DMS53 treated with DMSO at 0.1 percent for 48 hours (cell line): ENCODE measurements at regions not wholly inside any gene's neighbourhood (a gene's known extent, or its start where the extent isn't known, plus 50 kb on each side); places are given as distances from the start of the nearest gene placed in this dataset.
A peak's percentile ranks its signal among the peaks of the same experiment; 100 is the strongest.

Experiments used
- DNase-seq: peaks from one replicate; lab custom pipeline; 2025; ENCODE audit not compliant: unreplicated experiment; lab: John Stamatoyannopoulos, UW

DNA sequence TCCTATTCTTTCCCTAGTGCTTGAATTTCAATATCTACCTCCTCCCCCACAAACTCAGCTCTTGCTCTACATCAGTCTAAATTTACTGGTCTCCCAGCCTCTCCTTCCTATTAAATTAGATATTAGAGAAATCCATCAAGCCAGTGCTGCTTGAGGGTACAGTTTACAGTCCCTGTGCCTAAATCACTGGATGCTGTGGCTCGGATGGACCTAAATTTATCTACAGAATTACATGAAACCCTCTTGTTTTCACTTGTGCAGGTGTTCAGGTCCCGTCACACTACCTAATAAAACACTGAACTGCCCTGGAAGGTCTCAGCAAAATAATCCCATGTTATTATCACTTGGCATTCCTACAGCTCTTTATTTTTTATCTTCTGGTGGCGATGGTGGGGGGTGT is 134.7 kb upstream of the E2F8 start:
- DNase-seq: no peak

- no peak for DNase-seq
Observed at GRCh38 chr11:19374151-19374569, 133.4 kb upstream of the E2F8 start.

GRCh38 chr11:19372381-19372780 is 131.6 kb upstream of the E2F8 start:
- DNase-seq: no peak

DNA sequence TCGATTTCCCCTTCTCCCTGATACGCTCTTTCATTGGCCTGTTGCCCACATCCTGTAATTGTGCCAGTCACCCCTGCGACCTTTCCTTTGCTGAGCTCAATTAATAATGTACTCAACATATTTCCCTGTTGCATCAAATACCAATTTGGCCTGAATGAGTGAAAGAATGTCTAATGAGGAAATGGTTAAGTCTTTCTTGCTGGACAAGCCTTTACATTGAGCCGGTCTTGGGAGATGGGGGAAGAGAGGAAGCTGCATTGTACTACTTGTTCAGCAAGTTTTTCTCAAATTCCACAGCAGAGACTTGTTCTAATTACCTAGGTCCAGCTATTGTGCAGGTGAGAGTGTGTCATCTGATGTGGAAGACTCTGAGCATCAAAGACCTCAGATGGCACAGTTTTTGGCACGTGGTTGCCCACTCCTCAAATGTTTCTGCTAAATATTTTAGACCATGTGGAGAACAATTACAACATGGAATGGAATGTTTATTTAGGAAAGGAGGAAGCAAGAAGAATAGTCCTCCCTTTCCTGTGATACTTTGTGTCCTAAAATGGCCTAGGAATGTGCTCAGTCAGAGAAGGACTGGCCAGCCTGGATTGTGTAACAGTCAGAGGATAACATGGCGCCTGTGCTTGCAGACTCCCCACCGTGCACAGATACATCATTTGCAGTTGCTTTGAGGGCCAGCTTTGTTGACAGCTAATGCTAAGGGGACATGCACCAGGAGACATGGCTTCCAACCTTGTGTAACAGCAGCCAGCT is 129.5 kb upstream of the E2F8 start:
- DNase-seq: peak; percentile 3

DNA sequence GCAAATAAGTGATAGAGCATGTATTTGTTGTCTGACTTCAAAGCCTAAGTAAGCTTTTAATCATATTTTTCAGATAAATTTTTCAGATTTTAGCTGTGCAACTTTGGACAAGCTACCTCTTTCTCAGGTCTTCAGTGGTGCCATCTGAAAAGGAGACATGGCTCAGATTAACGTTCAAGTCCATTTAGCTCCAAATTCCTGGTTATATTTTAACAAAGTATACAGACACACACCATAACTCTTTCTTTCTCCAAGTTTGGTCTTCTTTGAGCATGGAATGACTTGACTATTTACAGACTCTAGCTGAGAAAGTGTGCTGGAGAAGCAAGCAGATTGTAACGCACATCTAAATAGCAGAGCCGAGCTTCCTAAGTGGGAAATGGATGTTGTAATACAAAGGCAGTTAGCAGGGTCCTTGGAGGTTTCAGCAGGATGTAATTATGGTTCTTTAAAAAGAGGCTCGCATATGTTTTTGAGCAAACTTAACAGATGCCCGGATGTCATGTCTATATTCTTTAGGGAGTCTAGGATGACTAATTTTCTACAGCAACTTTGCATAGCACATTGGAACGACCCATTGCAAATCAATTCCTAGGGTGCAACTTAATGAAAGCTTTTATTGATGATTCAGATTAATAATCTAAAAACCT is 128.1 kb upstream of the E2F8 start:
- no peak for DNase-seq

DNA sequence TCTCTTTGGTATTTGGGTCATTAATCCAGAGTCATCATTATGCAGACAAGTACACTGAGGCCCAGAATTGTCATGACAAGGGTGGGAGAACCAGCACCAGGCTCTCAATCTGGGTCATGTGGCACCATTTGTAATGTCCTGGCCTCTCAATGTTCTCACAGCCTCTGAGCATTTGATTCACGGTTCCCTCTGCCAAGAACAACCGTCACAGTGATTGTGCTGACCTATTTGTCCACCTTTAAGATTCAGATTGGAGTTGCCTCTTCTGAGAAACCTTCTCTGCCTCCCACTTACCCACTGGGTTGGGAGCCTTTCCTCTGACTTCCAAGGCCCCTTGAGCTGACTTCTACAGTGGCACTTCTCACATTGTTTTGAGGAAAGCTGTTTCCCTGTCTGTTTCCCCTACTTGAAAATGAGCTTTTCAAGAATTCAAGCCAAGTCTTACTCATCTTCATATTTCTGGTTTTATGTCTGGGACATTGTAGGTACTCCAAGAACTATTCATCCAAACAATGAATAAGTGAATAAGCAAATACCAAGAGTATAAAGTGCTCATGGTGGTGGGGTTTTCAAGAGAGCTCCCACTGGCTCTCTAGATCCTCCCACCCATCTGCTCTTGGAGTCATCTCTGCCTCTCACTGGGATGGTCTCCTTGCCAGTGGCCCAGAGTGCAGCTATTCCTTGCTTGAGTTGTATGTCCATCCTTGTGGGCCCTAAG is 126.4 kb upstream of the E2F8 start:
- DNase-seq: peak; percentile 27

GRCh38 chr11:19365743-19366410 is 125.1 kb upstream of the E2F8 start:
- DNase-seq: peak; percentile 76

GRCh38 chr11:19359221-19360000 is 118.7 kb upstream of the E2F8 start:
- no peak for DNase-seq

- DNase-seq: no peak
Observed at GRCh38 chr11:19357943-19358342, 117.2 kb upstream of the E2F8 start.

- no peak for DNase-seq
Observed at GRCh38 chr11:19355601-19356000, 114.9 kb upstream of the E2F8 start.

DNA sequence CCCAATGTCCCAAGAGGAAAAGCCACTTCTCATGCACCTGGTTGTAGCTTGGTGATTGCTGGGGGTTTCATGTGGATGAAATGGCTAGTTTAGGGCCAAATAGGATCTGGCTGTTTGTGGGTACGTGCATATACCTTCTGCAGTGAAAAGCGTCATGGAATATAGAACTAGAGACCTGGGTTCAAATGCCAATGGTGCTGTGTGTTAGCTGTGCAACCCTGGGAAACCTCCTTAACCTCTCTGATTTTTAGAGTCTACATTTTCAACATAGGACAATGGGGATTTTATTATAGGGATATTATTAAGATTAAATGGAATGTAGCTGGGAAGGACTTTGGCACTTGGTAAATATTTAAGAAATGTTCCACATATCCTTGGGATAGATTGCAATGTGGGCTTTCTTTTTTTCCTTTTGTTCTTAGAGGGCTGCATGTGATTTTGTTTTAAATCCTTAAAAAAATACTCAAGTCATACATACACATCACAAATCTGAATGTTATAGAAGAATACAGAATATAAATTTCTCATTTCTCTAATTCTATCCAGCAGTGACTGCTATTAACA is 112.6 kb upstream of the E2F8 start:
- no peak for DNase-seq

- no peak for DNase-seq
Observed at GRCh38 chr11:19352771-19353160, 112.0 kb upstream of the E2F8 start.

GRCh38 chr11:19352072-19352770 is 111.5 kb upstream of the E2F8 start:
- no peak for DNase-seq

GRCh38 chr11:19351426-19351825 is 110.7 kb upstream of the E2F8 start:
- DNase-seq: no peak

- DNase-seq: no peak
Observed at GRCh38 chr11:19350160-19350559, 109.4 kb upstream of the E2F8 start.

DNA sequence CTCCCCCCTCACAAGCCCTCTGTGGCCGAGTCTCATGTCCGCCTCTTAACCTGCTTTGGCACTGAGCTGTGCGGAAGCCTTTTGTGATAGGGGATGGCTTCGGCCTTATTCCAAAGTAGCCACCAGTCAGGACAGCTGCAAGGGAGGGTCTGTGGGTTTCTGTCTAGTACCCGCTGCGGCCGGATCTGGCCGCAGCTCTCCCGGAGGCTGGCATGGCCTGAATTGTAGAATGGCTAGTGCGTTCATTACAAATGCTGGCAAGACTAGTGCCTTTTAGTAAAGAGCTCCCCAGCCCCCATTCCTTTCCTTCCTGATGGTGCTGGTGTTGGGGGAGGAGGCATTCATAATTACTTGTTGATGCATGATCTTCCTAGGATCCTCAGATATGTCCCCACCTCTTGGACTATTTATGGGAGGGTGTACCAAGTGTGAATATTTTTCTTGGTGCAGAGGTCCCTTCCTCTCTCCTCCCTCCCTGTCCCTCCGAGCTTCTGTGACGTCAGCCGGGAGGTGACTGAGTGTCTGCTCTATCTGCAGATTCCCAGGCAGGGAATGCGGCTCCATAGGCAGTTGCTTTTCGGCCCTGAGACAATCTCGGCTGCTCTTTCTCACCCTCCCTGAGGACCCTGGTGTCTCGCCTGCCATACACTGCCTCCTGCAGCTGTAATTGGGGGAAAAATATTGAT is 108.7 kb upstream of the E2F8 start:
- DNase-seq: no peak

DNA sequence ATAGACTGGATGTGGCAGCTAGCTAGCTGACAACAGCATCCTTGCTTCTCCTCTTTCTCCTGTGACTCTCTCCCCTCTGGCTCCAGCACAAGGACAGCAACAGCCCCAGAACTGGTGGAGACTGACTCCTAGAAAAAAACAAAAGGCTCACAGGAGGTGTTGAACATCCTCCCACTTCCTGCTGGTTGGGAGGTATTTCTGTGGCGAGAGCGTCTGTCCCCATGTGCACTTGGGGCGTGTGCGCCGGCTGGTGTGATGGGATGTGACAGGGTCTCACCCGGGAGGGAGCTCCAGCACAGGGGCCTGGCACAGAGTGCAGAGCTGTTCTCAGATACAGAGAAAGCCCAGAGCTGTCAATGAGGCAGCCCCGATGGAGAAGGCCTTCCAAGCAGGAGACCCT is 107.2 kb upstream of the E2F8 start:
- DNase-seq: no peak

DNA sequence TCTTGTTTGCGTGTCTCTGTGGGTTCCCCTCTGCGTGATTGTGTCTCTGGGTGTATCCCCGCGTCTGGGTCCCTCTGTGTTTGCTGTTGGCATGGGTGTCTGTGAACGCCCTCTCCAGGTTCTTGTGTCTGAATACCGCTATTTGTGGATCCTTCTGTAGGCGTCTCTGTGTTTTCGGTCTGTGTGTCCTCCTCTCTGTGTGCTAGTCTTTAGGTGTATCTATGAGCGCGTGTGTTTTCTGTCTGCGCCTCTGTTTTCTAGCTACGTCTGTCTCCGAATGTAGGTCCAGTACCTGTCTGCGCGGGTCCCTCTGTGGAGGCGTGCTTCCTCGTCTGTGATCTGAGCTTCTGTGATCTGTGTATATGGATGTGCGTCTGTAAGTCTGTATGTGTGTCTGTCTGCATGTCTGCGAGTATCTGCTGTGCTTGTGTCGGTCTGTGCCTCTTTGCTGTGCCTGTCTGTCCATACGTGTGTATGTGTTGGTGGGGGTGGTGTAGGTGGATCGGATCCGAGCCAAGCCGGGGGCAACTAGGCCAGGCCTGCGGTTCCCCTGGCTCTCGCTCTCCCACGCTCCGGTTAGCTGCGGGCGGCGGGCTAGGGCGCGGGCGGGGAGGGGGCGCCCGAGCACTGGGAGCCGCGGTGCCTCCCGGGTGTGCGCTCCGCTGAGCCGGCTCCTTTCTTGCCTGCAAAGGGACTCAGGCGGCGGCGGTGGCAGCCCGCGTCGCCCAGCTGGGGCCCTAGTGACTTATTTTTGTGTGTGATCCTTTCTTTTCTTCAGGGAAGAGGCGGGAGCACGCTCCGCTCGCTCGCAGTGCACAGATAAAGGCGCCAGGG is 105.3 kb upstream of the E2F8 start:
- DNase-seq: peak; percentile 41

DNA sequence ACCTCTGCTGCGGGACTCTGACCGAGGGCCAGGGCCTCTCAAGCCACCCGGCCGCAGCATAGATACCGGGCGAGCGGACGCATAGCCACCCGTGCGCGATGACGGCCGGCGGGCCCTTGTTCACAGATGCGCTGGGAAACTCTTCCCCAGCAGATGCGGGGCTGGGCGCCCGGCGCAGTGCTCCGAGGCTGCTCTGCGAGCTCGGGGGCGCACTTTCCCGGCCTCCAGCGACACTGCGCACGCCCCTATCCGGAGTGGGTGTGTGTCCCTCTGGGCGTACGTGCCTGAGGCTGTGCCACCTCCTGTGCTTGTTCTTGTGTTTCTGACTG is 104.7 kb upstream of the E2F8 start:
- no peak for DNase-seq
